ENCODE measurements at regions not wholly inside any gene's neighbourhood (a gene's known extent, or its start where the extent isn't known, plus 50 kb on each side); places are given as distances from the start of the nearest gene placed in this dataset.

- Mint-ChIP-seq H3K36me3 (ENCODE audit: low read depth) (no peaks in the 10 kb centered on the region), H3K4me1 (no peaks in the 10 kb centered on the region), H3K4me3 (no peak overlapping the region), H3K27ac (no peak overlapping the region), H3K9me3 (peaks cover 17% of the 10 kb centered on the region), H3K27me3 (no peaks in the 10 kb centered on the region)
- intact Hi-C loops (cut with micrococcal nuclease): no loop called here
- ATAC-seq (ENCODE audit: low read depth) (no peak), DNase-seq (no peak)
- POLR2A ChIA-PET: no interaction called here
- CTCF ChIA-PET: no interaction called here
- no peak for TF ChIP-seq CTCF (IDR thresholded peaks at IDR 0.05)
These were observed 682.9 kb upstream of the ADAMTS5 start for GRCh38 chr21:27649762-27650161.

GRCh38 chr21:27649323-27649722 is 682.4 kb upstream of the ADAMTS5 start:
- ChIA-PET CTCF (no interaction called here), POLR2A (no interaction called here)
- H3K9me3 Mint-ChIP-seq: peaks cover 18% of the 10 kb centered on the region
- DNase-seq (no peak), ATAC-seq (ENCODE audit: low read depth) (no peak)
- no peak overlapping the region for H3K27ac Mint-ChIP-seq
- H3K4me3 Mint-ChIP-seq: no peak overlapping the region
- no peak for TF ChIP-seq CTCF (IDR thresholded peaks at IDR 0.05)
- intact Hi-C loops (cut with micrococcal nuclease): no loop called here
- no peaks in the 10 kb centered on the region for H3K36me3 Mint-ChIP-seq (ENCODE audit: low read depth)
- no peaks in the 10 kb centered on the region for H3K27me3 Mint-ChIP-seq
- no peaks in the 10 kb centered on the region for H3K4me1 Mint-ChIP-seq

GRCh38 chr21:27648560-27648959 is 681.7 kb upstream of the ADAMTS5 start:
- H3K36me3 Mint-ChIP-seq (ENCODE audit: low read depth): no peaks in the 10 kb centered on the region
- peaks cover 18% of the 10 kb centered on the region for H3K9me3 Mint-ChIP-seq
- no peak for TF ChIP-seq CTCF (IDR thresholded peaks at IDR 0.05)
- ChIA-PET POLR2A (no interaction called here), CTCF (no interaction called here)
- ATAC-seq (ENCODE audit: low read depth) (no peak), DNase-seq (no peak)
- no peak overlapping the region for H3K4me3 Mint-ChIP-seq
- H3K4me1 Mint-ChIP-seq: no peaks in the 10 kb centered on the region
- no peak overlapping the region for H3K27ac Mint-ChIP-seq
- intact Hi-C loops (cut with micrococcal nuclease): no loop called here
- no peaks in the 10 kb centered on the region for H3K27me3 Mint-ChIP-seq

- H3K36me3 Mint-ChIP-seq (ENCODE audit: low read depth): no peaks in the 10 kb centered on the region
- TF ChIP-seq CTCF (IDR thresholded peaks at IDR 0.05): no peak
- intact Hi-C loops (cut with micrococcal nuclease): no loop called here
- H3K4me1 Mint-ChIP-seq: no peaks in the 10 kb centered on the region
- H3K27me3 Mint-ChIP-seq: no peaks in the 10 kb centered on the region
- ChIA-PET POLR2A (no interaction called here), CTCF (no interaction called here)
- H3K4me3 Mint-ChIP-seq: no peak overlapping the region
- DNase-seq (no peak), ATAC-seq (ENCODE audit: low read depth) (no peak)
- H3K27ac Mint-ChIP-seq: no peak overlapping the region
- peaks cover 18% of the 10 kb centered on the region for H3K9me3 Mint-ChIP-seq
These were observed 681.0 kb upstream of the ADAMTS5 start for GRCh38 chr21:27647921-27648320.

- Mint-ChIP-seq H3K36me3 (ENCODE audit: low read depth) (no peaks in the 10 kb centered on the region), H3K27ac (no peak overlapping the region), H3K27me3 (no peaks in the 10 kb centered on the region), H3K9me3 (peaks cover 18% of the 10 kb centered on the region), H3K4me1 (no peaks in the 10 kb centered on the region), H3K4me3 (no peak overlapping the region)
- TF ChIP-seq CTCF (IDR thresholded peaks at IDR 0.05): no peak
- intact Hi-C loops (cut with micrococcal nuclease): no loop called here
- ChIA-PET POLR2A (no interaction called here), CTCF (no interaction called here)
- ATAC-seq (ENCODE audit: low read depth) (no peak), DNase-seq (no peak)
These were observed 680.5 kb upstream of the ADAMTS5 start for GRCh38 chr21:27647401-27647800.

Data from activated B cell treated with CpG ODN at 0.5 μM for 24 hours (primary cell).